Upper lobe of left lung (tissue), 6 donors: ENCODE measurements at regions not wholly inside any gene's neighbourhood (a gene's known extent, or its start where the extent isn't known, plus 50 kb on each side); places are given as distances from the start of the nearest gene placed in this dataset.

Source experiments
- ATAC-seq, 2 donors: fragments of 200-7000 bp; cut with Tn5 transposase; one replicate each; pipeline ENCODE4 v1.9.1; 2022; ENCODE audit warnings: mild to moderate bottlenecking in 2 of 2, moderate library complexity in 2 of 2; ENCODE audit not compliant: low FRiP score in 2 of 2
- DNase-seq, 2 donors: peaks; one replicate each; pipeline ENCODE4 v3.0.0-alpha.2; 2019 to 2020
- H3K27ac ChIP-seq, 4 donors: fragments of 200-600 bp; sonication (generic); one replicate each; pipeline ENCODE4 v1.5.1; 2016 to 2019
- H3K27me3 ChIP-seq, 4 donors: fragments of 200-600 bp; sonication (generic); one replicate each; pipeline ENCODE4 v1.5.1; 2017 to 2019
- H3K36me3 ChIP-seq, 4 donors: fragments of 200-600 bp; sonication (generic); one replicate each; pipeline ENCODE4 v1.5.1; 2016 to 2019
- H3K4me1 ChIP-seq, 4 donors: fragments of 200-600 bp; sonication (generic); one replicate each; pipeline ENCODE4 v1.5.1; 2018 to 2019
- H3K4me3 ChIP-seq, 4 donors: fragments of 200-600 bp; sonication (generic); one replicate each; pipeline ENCODE4 v1.5.1; 2017 to 2019; ENCODE audit warnings: mild to moderate bottlenecking in 2 of 4, moderate library complexity in 1 of 4
- H3K9me3 ChIP-seq, 4 donors: fragments of 200-600 bp; sonication (generic); one replicate each; pipeline ENCODE4 v1.5.1; 2018 to 2019
- CTCF ChIP-seq, 6 experiments: fragments of 450-650 bp in 4 of 6; fragments of 200-600 bp in 2 of 6; sonication (generic) in 2 of 6; IDR thresholded peaks; one replicate each; pipeline ENCODE4 v1.5.1; 2016 to 2019; ENCODE audit warnings: antibody characterized with exemption in 6 of 6
- EP300 ChIP-seq, 4 donors: sonication (generic); formaldehyde crosslinking; IDR thresholded peaks; one replicate each; pipeline ENCODE4 v1.5.1; 2017; ENCODE audit warnings: antibody characterized with exemption in 4 of 4, control low read depth in 2 of 4
- POLR2A ChIP-seq, 4 donors: fragments of 450-650 bp; IDR thresholded peaks; one replicate each; pipeline ENCODE4 v1.5.1; 2016 to 2017; ENCODE audit warnings: antibody characterized with exemption in 4 of 4, mild to moderate bottlenecking in 2 of 4
- POLR2AphosphoS5 ChIP-seq, 2 donors: sonication (generic); formaldehyde crosslinking; IDR thresholded peaks; one replicate each; pipeline ENCODE4 v1.5.1; 2017; ENCODE audit warnings: antibody characterized with exemption in 2 of 2
- WGBS, 2 donors: methylation state at CpG; one replicate each; pipeline ENCODE4 v1.1.5; 2017 to 2018; 5-methylcytosine and 5-hydroxymethylcytosine counted together
- donor health status: DM: no; HTN: no; CAD: no; lungs with moderate emphysema.
- donor health status: DM: no; HTN: yes; CAD: no; lungs with severe emphysema.

- no peak for ATAC-seq
These were observed 127.1 kb downstream of the HDGFL1 start for GRCh38 chr6:22696481-22696880.

DNA sequence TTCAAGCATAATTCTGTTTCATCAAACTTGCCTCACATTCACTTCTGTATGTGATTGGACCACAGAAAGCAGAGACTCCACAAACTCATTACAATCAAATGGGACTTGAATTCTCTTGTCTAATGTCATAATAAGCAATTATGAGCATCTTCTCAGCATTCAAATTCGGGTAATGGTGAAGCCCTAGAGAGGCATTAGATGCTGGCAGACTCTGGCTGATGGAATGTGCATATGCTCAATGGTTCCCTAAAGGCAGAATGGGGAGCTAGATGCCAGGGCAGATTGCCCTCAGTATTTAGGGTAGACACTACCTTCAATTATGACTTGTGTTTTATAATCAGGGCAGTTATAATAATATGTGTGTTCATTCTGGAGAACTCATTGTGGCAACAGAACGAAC is 127.9 kb downstream of the HDGFL1 start:
- H3K36me3 ChIP-seq = no peaks in the 10 kb centered on the region
- no peaks in the 10 kb centered on the region for H3K9me3 ChIP-seq
- no peak overlapping the region for H3K4me3 ChIP-seq
- DNase-seq = no peak
- 88 to 89% methylated on average over 2 of the region's 2 CpGs for WGBS, 2 donors
- no peaks in the 10 kb centered on the region for H3K27me3 ChIP-seq
- H3K27ac ChIP-seq = no peak overlapping the region
- peaks cover 0 to 5% (median 0%) of the 10 kb centered on the region in 4 donors for H3K4me1 ChIP-seq
- no peak for TF ChIP-seq POLR2A (IDR thresholded peaks at IDR 0.05)
- TF ChIP-seq EP300 (IDR thresholded peaks at IDR 0.05) = no peak
- no peak for TF ChIP-seq POLR2AphosphoS5 (IDR thresholded peaks at IDR 0.05)
- TF ChIP-seq CTCF (IDR thresholded peaks at IDR 0.05) = no peak
- ATAC-seq = no peak

More at GRCh38 chr6:22696481-22696880, 127.1 kb downstream of the HDGFL1 start:
- H3K4me1 ChIP-seq = peaks cover 0 to 5% (median 0%) of the 10 kb centered on the region in 4 donors
- TF ChIP-seq CTCF (IDR thresholded peaks at IDR 0.05) = no peak
- no peak overlapping the region for H3K4me3 ChIP-seq
- no peak overlapping the region for H3K27ac ChIP-seq
- no peaks in the 10 kb centered on the region for H3K9me3 ChIP-seq
- no peaks in the 10 kb centered on the region for H3K36me3 ChIP-seq
- H3K27me3 ChIP-seq = no peaks in the 10 kb centered on the region
- 78 to 86% methylated on average over 4 of the region's 4 CpGs for whole genome bisulfite sequencing, 2 donors
- no peak for DNase-seq

- no peaks in the 10 kb centered on the region for H3K36me3 ChIP-seq
- H3K4me1 ChIP-seq = peaks cover 0 to 5% (median 0%) of the 10 kb centered on the region in 4 donors
- H3K9me3 ChIP-seq = no peaks in the 10 kb centered on the region
- no peak for TF ChIP-seq CTCF (IDR thresholded peaks at IDR 0.05)
- TF ChIP-seq POLR2AphosphoS5 (IDR thresholded peaks at IDR 0.05) = no peak
- no peak for TF ChIP-seq POLR2A (IDR thresholded peaks at IDR 0.05)
- TF ChIP-seq EP300 (IDR thresholded peaks at IDR 0.05) = no peak
- no peak overlapping the region for H3K27ac ChIP-seq
- no peak overlapping the region for H3K4me3 ChIP-seq
- ATAC-seq = no peak
- no peak for DNase-seq
- whole genome bisulfite sequencing, 2 donors = 40 to 62% methylated on average over 6 of the region's 6 CpGs
- no peaks in the 10 kb centered on the region for H3K27me3 ChIP-seq
These were observed 129.8 kb downstream of the HDGFL1 start for GRCh38 chr6:22699151-22699550.

DNA sequence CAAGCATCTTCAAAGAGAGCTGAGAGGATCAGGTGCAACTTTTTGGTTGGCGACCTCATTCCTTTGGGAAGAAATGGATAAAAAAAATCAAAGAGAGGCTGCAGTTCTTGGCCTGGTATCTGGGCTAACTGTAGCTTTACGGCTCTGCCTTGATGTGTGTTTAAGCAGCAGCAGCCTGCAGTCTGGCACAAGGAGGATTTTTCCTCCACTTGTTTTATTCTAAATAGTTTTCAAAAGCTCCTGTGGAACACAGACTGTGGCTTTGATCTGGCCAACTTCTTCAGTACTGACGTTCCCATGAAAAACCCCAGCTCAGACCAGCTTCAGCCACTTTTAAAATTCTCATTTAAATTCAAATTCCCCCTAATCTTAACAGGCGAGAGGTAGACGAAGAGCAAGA is 137.3 kb downstream of the HDGFL1 start:
- Histone ChIP-seq H3K27ac (no peak overlapping the region), H3K4me1 (no peaks in the 10 kb centered on the region), H3K4me3 (no peak overlapping the region), H3K27me3 (no peaks in the 10 kb centered on the region), H3K9me3 (no peaks in the 10 kb centered on the region), H3K36me3 (no peaks in the 10 kb centered on the region)
- 76 to 81% methylated on average over 5 of the region's 5 CpGs for WGBS, 2 donors
- ATAC-seq = no peak
- TF ChIP-seq EP300 (IDR thresholded peaks at IDR 0.05) (no peak), POLR2AphosphoS5 (IDR thresholded peaks at IDR 0.05) (no peak), CTCF (IDR thresholded peaks at IDR 0.05) (no peak), POLR2A (IDR thresholded peaks at IDR 0.05) (no peak)
- no peak for DNase-seq

DNA sequence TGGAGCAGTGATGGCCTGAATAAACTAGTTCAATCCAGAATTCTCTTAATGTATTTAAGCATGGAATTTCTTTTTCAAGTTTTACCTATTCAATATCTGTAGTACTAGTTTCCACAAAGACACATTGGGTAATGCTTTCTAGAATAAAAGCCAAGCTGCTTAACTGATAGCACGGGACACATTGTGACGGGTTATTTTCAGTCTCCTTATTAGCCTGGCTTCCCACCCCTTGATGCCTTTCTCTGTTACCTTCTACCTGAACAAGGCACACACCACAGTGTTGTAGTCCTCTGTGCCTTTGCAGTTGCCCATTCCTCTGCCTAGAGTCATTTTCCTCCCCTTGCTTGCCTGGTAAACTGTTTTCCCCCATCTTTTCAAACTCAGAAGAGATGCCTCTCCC is 139.1 kb downstream of the HDGFL1 start:
- no peak overlapping the region for H3K27ac ChIP-seq
- H3K9me3 ChIP-seq = no peaks in the 10 kb centered on the region
- no peaks in the 10 kb centered on the region for H3K27me3 ChIP-seq
- no peaks in the 10 kb centered on the region for H3K4me1 ChIP-seq
- H3K4me3 ChIP-seq = no peak overlapping the region
- TF ChIP-seq POLR2A (IDR thresholded peaks at IDR 0.05) (no peak), POLR2AphosphoS5 (IDR thresholded peaks at IDR 0.05) (no peak), EP300 (IDR thresholded peaks at IDR 0.05) (no peak), CTCF (IDR thresholded peaks at IDR 0.05) (no peak)
- H3K36me3 ChIP-seq = no peaks in the 10 kb centered on the region
- no peak for DNase-seq
- 94 to 98% methylated on average over 2 of the region's 2 CpGs for WGBS, 2 donors
- no peak for ATAC-seq
